NT2/D1 (cell line): ENCODE measurements at regions not wholly inside any gene's neighbourhood (a gene's known extent, or its start where the extent isn't known, plus 50 kb on each side); places are given as distances from the start of the nearest gene placed in this dataset.
"Not testable (repeated sequence)": the region's sequence is repeated elsewhere in the genome, so short reads cannot be mapped to it uniquely, and the experiment has no call there.

Experiments
- DNase-seq: peaks from one replicate; pipeline ENCODE4 v3.0.0-alpha.2; 2011; ENCODE audit warnings: low read depth, low spot score
- H3K27me3 ChIP-seq: 2 replicates; pipeline ENCODE4 v1.6.0; 2011; ENCODE audit warnings: mild to moderate bottlenecking; ENCODE audit not compliant: insufficient read length, insufficient read depth
- H3K36me3 ChIP-seq: 2 replicates; pipeline ENCODE4 v1.6.1; 2011; ENCODE audit warnings: mild to moderate bottlenecking, low read length, mixed read lengths; ENCODE audit not compliant: insufficient read depth, insufficient read length
- H3K4me1 ChIP-seq: 2 replicates; pipeline ENCODE4 v1.5.1; 2011; ENCODE audit not compliant: insufficient read depth, insufficient read length
- H3K4me3 ChIP-seq: 2 replicates; pipeline ENCODE4 v1.5.1; 2011; ENCODE audit warnings: low read depth; ENCODE audit not compliant: insufficient read length
- H3K9ac ChIP-seq: 2 replicates; pipeline ENCODE4 v1.6.0; 2011; ENCODE audit warnings: low read depth; ENCODE audit not compliant: insufficient read length
- H3K9me3 ChIP-seq: 2 replicates; pipeline ENCODE4 v1.5.1; 2011; ENCODE audit warnings: mild to moderate bottlenecking, low read length; ENCODE audit not compliant: insufficient read depth
- SUZ12 ChIP-seq: IDR thresholded peaks from 2 replicates; pipeline ENCODE4 v1.6.1; 2011; ENCODE audit not compliant: insufficient read length, insufficient read depth; ENCODE audit errors: extremely low read depth
- YY1 ChIP-seq: IDR thresholded peaks from 2 replicates; pipeline ENCODE4 v1.6.1; 2011; ENCODE audit not compliant: insufficient read length, insufficient read depth
- ZNF274 ChIP-seq: IDR thresholded peaks from 2 replicates; pipeline ENCODE4 v1.6.1; 2011; ENCODE audit warnings: mild to moderate bottlenecking, low read depth, low read length

DNA sequence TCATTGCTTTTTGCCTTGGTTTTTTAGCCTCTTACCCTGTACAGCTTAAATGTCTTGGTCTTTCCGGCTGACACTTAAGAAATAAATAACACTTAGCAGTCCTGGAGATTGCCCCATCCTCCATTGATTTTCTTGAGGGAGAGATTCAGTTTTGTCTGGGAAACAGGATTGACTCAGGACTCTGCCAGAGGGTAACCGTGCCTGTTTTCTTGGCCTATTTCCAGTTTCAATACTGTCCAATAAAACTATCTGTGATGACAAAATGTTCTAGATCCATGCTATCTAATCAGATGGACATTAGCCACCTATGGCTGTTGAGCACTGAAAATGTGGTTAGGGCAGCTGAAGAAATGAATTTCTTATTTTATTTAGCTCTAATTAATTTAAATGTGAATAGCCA, 216.1 kb downstream of the DUSP10 start:
- H3K9me3 ChIP-seq: no peaks in the 10 kb centered on the region; the same call in 1 of the 2 replicates
- H3K9ac ChIP-seq: no peak overlapping the region
- no peak for DNase-seq
- TF ChIP-seq YY1 (no peak), SUZ12 (no peak), ZNF274 (no peak)
- H3K27me3 ChIP-seq: no peaks in the 10 kb centered on the region
- H3K36me3 ChIP-seq: no peaks in the 10 kb centered on the region
- no peaks in the 10 kb centered on the region for H3K4me1 ChIP-seq
- H3K4me3 ChIP-seq: no peak overlapping the region

DNA sequence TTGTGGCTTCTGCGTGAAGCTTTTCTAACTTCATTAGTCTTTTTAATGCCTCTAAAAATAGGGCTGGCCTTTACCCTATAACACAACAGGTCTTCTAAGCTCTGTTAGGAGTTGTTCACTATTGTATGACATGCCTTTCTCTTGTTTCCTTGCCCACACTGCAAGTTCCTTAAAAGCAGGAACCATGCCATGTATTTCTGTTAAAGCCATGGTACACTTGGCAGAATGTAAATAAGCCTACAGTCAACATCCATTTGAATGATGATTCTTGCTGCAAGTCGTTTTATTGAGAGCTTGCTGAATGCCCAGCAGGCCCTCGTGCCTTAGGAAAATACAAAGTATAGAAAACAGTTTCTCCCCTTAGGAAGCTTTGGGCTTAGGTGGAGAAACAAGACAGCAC, 214.6 kb downstream of the DUSP10 start:
- Histone ChIP-seq H3K9ac (no peak overlapping the region), H3K9me3 (no peaks in the 10 kb centered on the region; the same call in 1 of the 2 replicates), H3K4me1 (no peaks in the 10 kb centered on the region), H3K27me3 (no peaks in the 10 kb centered on the region), H3K36me3 (no peaks in the 10 kb centered on the region), H3K4me3 (no peak overlapping the region)
- TF ChIP-seq SUZ12: no peak
- TF ChIP-seq ZNF274: no peak
- TF ChIP-seq YY1: no peak
- no peak for DNase-seq

DNA sequence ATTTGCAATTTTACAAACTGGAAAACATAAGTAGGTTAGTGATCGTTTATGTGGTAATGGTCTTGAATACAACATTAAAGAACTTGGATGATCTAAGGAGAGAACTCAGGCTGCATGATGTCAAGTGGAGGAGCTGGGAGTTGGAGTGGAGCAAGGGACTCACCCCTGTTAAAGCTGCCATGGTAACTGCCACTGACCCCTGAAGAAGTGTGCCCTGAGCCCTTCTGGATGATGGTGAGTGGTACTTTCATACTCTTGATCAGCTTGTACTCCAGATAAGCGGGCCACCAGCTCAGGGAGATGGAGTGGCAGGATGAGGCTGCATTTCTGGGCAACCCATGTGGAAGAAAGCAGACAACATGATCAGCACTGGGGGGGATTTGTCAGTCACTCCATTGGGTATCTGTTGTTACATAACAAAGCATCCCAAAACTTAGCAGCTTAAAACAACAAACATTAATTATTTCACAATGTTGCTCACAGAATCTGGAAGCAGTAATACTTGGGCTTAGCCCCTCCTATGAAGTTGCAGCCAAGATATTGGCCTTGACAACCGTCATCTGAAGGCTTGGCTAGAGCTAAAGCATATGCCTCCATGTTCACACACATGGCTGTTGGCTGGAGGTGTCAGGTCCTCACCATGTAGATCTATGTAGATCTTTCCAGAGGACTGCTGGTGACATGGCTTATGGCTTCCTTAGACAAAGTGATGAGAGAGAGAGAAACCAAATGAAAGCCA, 213.8 kb downstream of the DUSP10 start:
- no peaks in the 10 kb centered on the region for H3K36me3 ChIP-seq
- no peak overlapping the region for H3K4me3 ChIP-seq
- no peak overlapping the region for H3K9ac ChIP-seq
- no peak for TF ChIP-seq YY1
- no peak for TF ChIP-seq SUZ12
- no peak for TF ChIP-seq ZNF274
- H3K4me1 ChIP-seq: no peaks in the 10 kb centered on the region
- DNase-seq: no peak
- no peaks in the 10 kb centered on the region for H3K27me3 ChIP-seq
- no peaks in the 10 kb centered on the region; the same call in 1 of the 2 replicates for H3K9me3 ChIP-seq

DNA sequence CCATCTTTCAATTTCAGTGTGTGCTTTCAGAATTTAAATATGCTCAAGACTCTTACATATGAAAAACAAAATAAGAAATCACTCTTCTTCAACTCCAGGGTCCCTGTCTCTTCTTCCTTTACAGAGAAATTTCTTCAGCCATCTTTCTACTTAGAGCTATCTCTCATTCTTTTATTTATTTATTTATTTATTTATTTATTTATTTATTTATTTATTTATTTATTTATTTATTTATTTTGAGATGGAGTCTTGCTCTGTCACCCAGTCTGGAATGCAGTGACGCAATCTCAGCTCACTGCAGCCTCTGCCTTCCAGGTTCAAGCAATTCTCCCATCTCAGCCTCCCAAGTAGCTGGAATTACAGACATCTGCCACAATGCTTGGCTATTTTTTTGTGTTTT, 211.7 kb downstream of the DUSP10 start:
- H3K9ac ChIP-seq, H3K4me3 ChIP-seq, H3K4me1 ChIP-seq, H3K27me3 ChIP-seq, H3K9me3 ChIP-seq, DNase-seq, H3K36me3 ChIP-seq: not testable (repeated sequence)

DNA sequence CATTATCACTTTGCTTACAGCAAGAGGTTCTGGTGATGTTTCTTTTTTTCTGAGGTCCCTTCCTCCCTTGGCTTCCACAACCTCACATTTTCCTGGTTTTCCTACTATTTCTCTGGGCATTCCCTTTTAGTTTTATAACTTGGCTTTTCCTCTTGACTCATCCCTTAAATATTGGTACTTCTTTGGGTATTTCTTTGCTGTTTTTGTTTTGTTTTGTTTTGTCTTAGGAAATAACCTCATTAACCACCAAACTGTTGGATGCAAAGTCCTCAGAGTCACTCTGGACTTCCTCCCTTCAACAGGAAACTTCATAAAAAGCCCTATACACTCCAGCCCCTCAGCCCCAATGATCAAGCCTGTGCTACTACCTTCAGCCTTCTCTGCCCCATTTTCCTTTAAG, 211.1 kb downstream of the DUSP10 start:
- H3K36me3 ChIP-seq: no peaks in the 10 kb centered on the region
- no peak for TF ChIP-seq SUZ12
- no peak for TF ChIP-seq ZNF274
- no peak for TF ChIP-seq YY1
- no peaks in the 10 kb centered on the region; the same call in 1 of the 2 replicates for H3K9me3 ChIP-seq
- no peaks in the 10 kb centered on the region for H3K27me3 ChIP-seq
- H3K4me3 ChIP-seq: no peak overlapping the region
- no peak overlapping the region for H3K9ac ChIP-seq
- DNase-seq: no peak
- H3K4me1 ChIP-seq: no peaks in the 10 kb centered on the region

DNA sequence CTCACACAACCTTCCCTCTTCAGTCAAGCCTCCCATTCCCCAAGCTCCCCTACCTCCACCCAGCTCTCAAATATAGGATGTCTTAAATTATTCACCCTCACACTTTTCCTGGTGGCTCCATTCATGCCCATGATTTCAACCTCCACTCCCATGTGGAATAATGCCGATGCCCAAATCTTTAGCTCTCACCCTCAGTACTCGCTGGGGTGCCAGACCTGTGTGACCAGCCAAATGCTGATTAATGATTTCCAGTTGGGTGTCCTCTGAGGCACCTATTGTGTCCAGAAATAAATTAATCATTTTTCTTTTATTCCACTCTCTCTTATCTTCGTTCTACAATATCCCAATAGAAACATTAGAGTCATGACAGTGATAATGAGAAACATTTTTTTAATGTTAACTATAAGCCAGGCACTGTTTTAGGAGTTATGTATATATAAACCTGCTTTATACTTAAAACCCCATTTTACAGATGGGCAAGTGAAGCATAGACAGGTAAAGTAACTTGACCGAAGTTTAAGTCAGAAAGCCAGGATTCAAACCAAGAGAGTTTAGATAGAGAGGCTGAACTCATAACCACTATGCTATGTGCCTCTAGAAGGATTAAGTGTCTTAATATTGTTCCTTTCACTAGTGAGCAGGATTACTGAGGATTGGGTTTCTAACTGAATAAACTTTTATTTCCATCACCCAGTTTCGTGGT, 209.7 kb downstream of the DUSP10 start:
- H3K27me3 ChIP-seq: no peaks in the 10 kb centered on the region
- DNase-seq: no peak
- no peaks in the 10 kb centered on the region for H3K4me1 ChIP-seq
- no peaks in the 10 kb centered on the region for H3K36me3 ChIP-seq
- H3K9me3 ChIP-seq: no peaks in the 10 kb centered on the region; the same call in 1 of the 2 replicates
- no peak overlapping the region for H3K9ac ChIP-seq
- TF ChIP-seq YY1: no peak
- no peak for TF ChIP-seq SUZ12
- no peak for TF ChIP-seq ZNF274
- H3K4me3 ChIP-seq: no peak overlapping the region

DNA sequence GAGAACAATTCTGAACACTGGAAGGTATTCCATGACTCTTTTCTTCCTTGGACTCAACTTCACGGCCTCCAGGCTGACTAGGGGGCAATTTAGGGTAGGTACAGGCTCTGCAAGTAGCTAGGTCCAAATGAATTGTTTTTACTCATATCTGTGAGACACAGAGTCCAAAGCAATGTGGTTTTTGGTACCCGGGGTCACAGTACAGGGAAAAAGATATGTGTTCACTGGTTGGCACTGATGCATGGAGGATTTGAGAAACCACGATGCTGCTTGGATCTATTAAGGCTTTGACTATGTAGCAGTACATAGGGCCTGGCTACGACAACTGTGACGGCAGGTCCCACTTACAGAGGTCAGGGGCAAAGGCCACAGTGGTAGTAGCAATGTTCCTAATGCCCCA, 200.6 kb downstream of the DUSP10 start:
- Histone ChIP-seq H3K4me1 (no peaks in the 10 kb centered on the region), H3K4me3 (no peak overlapping the region), H3K27me3 (no peaks in the 10 kb centered on the region), H3K9me3 (no peaks in the 10 kb centered on the region), H3K36me3 (no peaks in the 10 kb centered on the region), H3K9ac (no peak overlapping the region)
- TF ChIP-seq YY1 (no peak), SUZ12 (no peak), ZNF274 (no peak)
- DNase-seq: no peak
